SK-N-SH (cell line): ENCODE measurements at regions not wholly inside any gene's neighbourhood (a gene's known extent, or its start where the extent isn't known, plus 50 kb on each side); places are given as distances from the start of the nearest gene placed in this dataset.

Experiments
- CHD2 ChIP-seq: fragments of 150-350 bp; IDR thresholded peaks from 2 replicates; pipeline ENCODE4 v1.6.1; 2018; ENCODE audit warnings: low read length; ENCODE audit not compliant: partially characterized antibody
- CTCF ChIP-seq: fragments of 200-600 bp; sonication (generic); IDR thresholded peaks from 2 replicates; pipeline ENCODE4 v1.6.1; 2017; ENCODE audit warnings: antibody characterized with exemption, mild to moderate bottlenecking, moderate library complexity
- EZH2phosphoT487 ChIP-seq: fragments of 200-600 bp; sonication (generic); IDR thresholded peaks from 2 replicates; pipeline ENCODE4 v1.6.1; 2017; ENCODE audit warnings: low read depth, mixed run types, mild to moderate bottlenecking, antibody characterized with exemption, moderate library complexity, borderline replicate concordance
- JUND ChIP-seq: IDR thresholded peaks from 2 replicates; pipeline ENCODE4 v1.4.0; 2012
- PBX3 ChIP-seq: IDR thresholded peaks from 2 replicates; pipeline ENCODE4; 2012
- POLR2AphosphoS5 ChIP-seq: IDR thresholded peaks from 2 replicates; pipeline ENCODE4 v1.6.1; 2012; ENCODE audit warnings: low read depth, low read length
- RXRA ChIP-seq: IDR thresholded peaks from 2 replicates; pipeline ENCODE4 v1.4.0; 2012; ENCODE audit warnings: low read depth, mild to moderate bottlenecking, borderline replicate concordance
- SIN3A ChIP-seq: IDR thresholded peaks from 2 replicates; pipeline ENCODE4 v1.6.1; 2012; ENCODE audit warnings: low read depth, mild to moderate bottlenecking, low read length, moderate library complexity, borderline replicate concordance
- YY1 ChIP-seq: IDR thresholded peaks from 2 replicates; pipeline ENCODE4 v1.4.0; 2012; ENCODE audit warnings: low read depth, mild to moderate bottlenecking

- TF ChIP-seq POLR2AphosphoS5 (no peak), CTCF (no peak), PBX3 (no peak), EZH2phosphoT487 (no peak), YY1 (no peak), RXRA (no peak), CHD2 (no peak), SIN3A (no peak), JUND (no peak)
Measured at GRCh38 chr3:19735111-19735510, 198.9 kb downstream of the EFHB start.
